ENCODE measurements at regions not wholly inside any gene's neighbourhood (a gene's known extent, or its start where the extent isn't known, plus 50 kb on each side); places are given as distances from the start of the nearest gene placed in this dataset.
A peak's percentile ranks its signal among the peaks of the same experiment; 100 is the strongest.
"Not testable (repeated sequence)": the region's sequence is repeated elsewhere in the genome, so short reads cannot be mapped to it uniquely, and the experiment has no call there.

GRCh38 chr17:30693772-30694171 lies 130.7 kb downstream of the CRLF3 start:
- H3K27me3 ChIP-seq; H3K4me1 ChIP-seq; H3K9me3 ChIP-seq; H3K4me3 ChIP-seq; H3K27ac ChIP-seq; H3K36me3 ChIP-seq; DNase-seq; intact Hi-C loops (cut with DNase I): not testable (repeated sequence)
- ATAC-seq: peak; percentile 49
- TF ChIP-seq CTCF (IDR thresholded peaks at IDR 0.05): peak; percentile 18

DNA sequence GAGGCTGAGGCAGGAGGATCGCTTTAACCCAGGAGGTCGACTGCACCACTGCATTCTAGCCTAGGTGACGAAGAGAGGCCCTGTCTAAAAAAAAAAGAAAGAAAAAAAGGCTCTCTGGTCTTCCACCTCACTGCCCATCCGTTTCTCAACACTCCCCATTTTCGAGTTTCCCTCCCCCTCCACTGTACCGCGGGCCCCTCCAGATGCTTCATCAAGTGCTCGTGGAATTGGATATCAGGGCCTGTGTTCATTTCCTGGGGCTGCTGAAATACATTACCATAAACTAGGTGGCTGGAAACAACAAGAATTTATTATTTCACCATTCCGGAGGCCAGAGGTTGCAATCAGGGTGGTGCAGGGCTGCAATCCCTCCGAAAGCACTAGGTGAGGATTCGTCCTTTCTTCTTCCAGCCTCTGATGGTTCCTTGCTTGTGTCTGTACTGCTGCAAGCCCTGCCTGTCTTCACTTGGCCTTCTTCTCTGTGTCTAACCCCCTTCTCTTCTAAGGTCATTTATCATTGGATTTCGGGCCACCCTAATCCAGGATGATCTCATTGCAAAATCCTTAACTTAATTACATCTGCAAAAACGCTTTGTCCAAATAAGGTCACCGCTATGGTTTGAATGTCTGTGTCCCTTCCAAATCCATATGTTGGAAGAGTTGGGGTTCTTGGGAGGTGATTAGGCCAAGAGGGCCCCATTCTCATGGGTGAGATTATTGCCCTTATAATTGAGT lies 135.1 kb downstream of the CRLF3 start:
- H3K36me3 ChIP-seq; H3K9me3 ChIP-seq; H3K27me3 ChIP-seq; ATAC-seq; H3K4me3 ChIP-seq; intact Hi-C loops (cut with DNase I); H3K4me1 ChIP-seq; DNase-seq; H3K27ac ChIP-seq: not testable (repeated sequence)

GRCh38 chr17:30686538-30687479 lies 137.7 kb downstream of the CRLF3 start:
- H3K27me3 ChIP-seq; DNase-seq; H3K4me3 ChIP-seq; H3K9me3 ChIP-seq; intact Hi-C loops (cut with DNase I); ATAC-seq; H3K27ac ChIP-seq; H3K4me1 ChIP-seq; H3K36me3 ChIP-seq: not testable (repeated sequence)

- DNase-seq; ATAC-seq; H3K4me1 ChIP-seq; H3K9me3 ChIP-seq; H3K27ac ChIP-seq; H3K27me3 ChIP-seq; H3K36me3 ChIP-seq; H3K4me3 ChIP-seq; intact Hi-C loops (cut with DNase I): not testable (repeated sequence)
These were observed 142.2 kb downstream of the CRLF3 start for GRCh38 chr17:30682280-30682679.

DNA sequence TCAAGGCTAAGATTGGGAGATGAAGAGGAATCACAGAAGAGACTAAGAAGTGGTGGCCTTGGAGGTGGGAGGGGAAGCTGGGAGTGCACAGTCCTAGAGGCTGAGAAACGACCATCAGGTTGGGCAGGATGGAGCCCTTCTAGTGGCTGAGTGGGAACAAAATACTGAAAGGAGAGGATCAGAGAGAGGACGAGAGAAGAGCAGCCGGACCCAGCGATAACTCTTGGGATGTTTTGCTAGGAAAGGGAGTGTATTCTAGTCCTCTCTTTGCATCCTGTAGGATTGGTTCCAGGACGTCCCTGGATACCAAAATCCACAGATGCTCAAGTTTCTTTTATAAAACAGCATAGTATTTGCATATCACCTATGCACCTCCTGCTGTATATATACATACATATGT lies 143.8 kb downstream of the CRLF3 start:
- DNase-seq; H3K4me3 ChIP-seq; H3K27ac ChIP-seq; H3K36me3 ChIP-seq; H3K4me1 ChIP-seq; H3K27me3 ChIP-seq; ATAC-seq; H3K9me3 ChIP-seq; intact Hi-C loops (cut with DNase I): not testable (repeated sequence)

- DNase-seq: no peak
- no peak for TF ChIP-seq CTCF (IDR thresholded peaks at IDR 0.05)
- no peak for ATAC-seq
These were observed 146.8 kb downstream of the CRLF3 start for GRCh38 chr17:30677550-30678249.

DNA sequence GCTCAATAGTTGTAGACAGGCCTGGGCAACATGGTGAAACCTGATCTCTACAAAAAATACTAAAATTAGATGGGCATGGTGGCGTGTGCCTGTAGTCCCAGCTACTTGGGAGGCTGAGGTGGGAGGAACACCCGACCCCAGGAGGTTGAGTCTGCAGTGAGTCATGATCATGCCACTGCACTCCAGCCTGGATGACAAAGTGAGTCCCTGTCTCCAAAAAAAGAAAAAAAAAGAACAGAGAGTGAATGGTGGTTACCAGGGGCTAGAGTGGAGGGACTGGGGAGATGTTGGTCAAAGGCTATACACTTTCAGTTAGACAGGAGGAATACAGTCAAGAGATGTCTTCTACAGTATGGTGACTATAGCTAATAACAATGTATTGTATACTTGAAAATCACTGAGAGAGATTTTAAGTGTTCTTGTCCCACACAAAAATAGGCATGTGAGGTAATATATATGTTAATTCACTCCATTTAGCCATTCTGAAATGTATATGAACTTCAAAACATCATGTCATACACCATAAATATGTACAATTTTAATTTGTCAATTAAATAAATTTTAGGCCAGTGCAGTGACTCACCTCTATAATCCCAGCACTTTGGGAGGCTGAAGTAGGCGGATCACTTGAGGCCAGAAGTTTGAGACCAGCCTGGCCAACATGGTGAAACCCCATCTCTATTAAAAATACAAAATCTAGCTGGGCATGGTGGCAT lies 148.6 kb downstream of the CRLF3 start:
- H3K27me3 ChIP-seq; H3K4me3 ChIP-seq; H3K36me3 ChIP-seq; ATAC-seq; H3K9me3 ChIP-seq; H3K4me1 ChIP-seq; intact Hi-C loops (cut with DNase I); DNase-seq; H3K27ac ChIP-seq: not testable (repeated sequence)

More at GRCh38 chr17:30677550-30678249, 146.8 kb downstream of the CRLF3 start:
- Histone ChIP-seq H3K4me3 (no peak overlapping the region), H3K4me1 (no peaks in the 10 kb centered on the region), H3K27me3 (no peaks in the 10 kb centered on the region), H3K27ac (no peak overlapping the region), H3K36me3 (no peaks in the 10 kb centered on the region), H3K9me3 (peaks cover 5% of the 10 kb centered on the region)
- intact Hi-C loops (cut with DNase I): no loop called here

DNA sequence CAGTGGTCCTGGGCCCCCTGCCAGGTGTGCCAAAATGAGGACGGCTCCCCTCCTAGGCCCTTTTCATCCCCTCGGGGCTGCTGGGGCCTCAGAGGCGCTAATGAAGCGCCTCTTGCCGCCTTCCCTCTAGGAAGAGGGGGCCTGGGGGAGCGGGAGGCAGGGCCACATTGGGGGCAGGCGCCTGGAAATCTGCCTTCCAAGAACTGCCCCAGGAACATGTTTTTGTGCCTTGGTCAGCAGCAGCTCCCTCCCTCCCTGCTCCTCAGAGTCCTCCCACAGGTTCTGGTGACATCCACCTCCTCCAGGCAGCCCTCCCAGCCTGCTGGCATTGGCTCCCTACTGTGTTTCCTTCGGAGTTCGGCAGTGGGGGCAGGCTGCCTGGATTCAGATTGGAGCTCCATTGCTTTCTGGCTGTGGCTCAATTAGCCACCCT lies 155.3 kb downstream of the CRLF3 start:
- intact Hi-C loops (cut with DNase I); H3K27ac ChIP-seq; H3K9me3 ChIP-seq; DNase-seq; H3K36me3 ChIP-seq; H3K27me3 ChIP-seq; H3K4me1 ChIP-seq; ATAC-seq; H3K4me3 ChIP-seq: not testable (repeated sequence)

DNA sequence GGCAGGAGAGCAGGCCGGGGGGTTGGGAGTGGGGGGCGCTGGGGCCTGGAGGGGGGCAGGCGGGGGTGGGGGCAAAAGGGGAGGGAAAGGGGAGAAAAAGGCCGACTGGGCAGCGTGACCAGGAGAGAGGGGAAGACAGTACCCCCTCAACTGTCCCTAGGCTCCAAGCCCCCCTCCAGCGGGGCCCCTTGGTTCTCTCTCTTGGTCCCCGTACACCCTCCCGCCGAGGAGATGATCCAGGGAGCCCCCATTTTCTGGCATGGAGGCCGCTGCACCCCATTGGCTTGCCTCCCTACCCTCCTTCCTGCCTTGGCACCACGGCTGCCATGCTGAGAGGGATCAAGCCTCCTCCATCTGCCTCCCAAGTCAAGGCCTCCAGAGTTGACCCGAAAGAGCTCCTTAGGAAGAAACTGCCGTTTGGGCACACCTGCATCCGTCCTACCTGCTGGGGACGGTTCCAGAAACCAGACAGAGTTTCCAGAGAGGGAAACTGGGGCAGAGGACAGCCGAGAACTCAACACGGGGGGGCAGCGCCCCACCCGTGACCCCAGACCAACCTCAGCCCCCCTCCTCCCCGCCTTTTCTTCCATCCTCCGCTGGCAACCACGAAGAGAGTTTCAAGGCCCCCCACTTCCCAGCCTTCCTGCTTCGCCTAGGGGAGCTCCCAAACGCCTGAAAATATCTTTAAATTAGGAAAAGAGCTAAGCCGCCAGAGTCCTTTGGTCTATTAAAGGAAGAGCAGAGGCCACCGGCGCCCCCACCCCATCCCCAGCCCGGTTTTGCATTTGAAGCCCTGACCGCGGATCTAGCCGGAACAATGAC lies 155.9 kb downstream of the CRLF3 start:
- H3K27ac ChIP-seq; H3K27me3 ChIP-seq; H3K4me1 ChIP-seq; intact Hi-C loops (cut with DNase I); H3K4me3 ChIP-seq; H3K9me3 ChIP-seq; H3K36me3 ChIP-seq; DNase-seq: not testable (repeated sequence)
- ATAC-seq: peak; percentile 30

- DNase-seq; H3K4me1 ChIP-seq; intact Hi-C loops (cut with DNase I); H3K27ac ChIP-seq; H3K9me3 ChIP-seq; H3K36me3 ChIP-seq; H3K27me3 ChIP-seq: not testable (repeated sequence)
- peak overlapping the region; percentile 45 for H3K4me3 ChIP-seq
- peak; percentile 69 for ATAC-seq
These were observed 156.7 kb downstream of the CRLF3 start for GRCh38 chr17:30667657-30668359.

All from upper lobe of right lung (tissue), 1 donor.